HG02885 (cell line): ENCODE measurements at regions not wholly inside any gene's neighbourhood (a gene's known extent, or its start where the extent isn't known, plus 50 kb on each side); places are given as distances from the start of the nearest gene placed in this dataset.
A peak's percentile ranks its signal among the peaks of the same experiment; 100 is the strongest.

Source experiments
- ATAC-seq: cut with Tn5 transposase; IDR thresholded peaks from one replicate; pipeline ENCODE4 v1.9.1; 2021; ENCODE audit warnings: mild to moderate bottlenecking; ENCODE audit not compliant: unreplicated experiment, poor library complexity

GRCh38 chr10:44306147-44306710 is 78.7 kb downstream of the CXCL12 start:
- ATAC-seq = no peak

GRCh38 chr10:44301781-44302355 is 83.0 kb downstream of the CXCL12 start:
- ATAC-seq = no peak

GRCh38 chr10:44300666-44301649 is 83.9 kb downstream of the CXCL12 start:
- peak; percentile 90 for ATAC-seq

- no peak for ATAC-seq
Measured at GRCh38 chr10:44298713-44299112, 86.2 kb downstream of the CXCL12 start.

GRCh38 chr10:44297963-44298362 is 86.9 kb downstream of the CXCL12 start:
- ATAC-seq = no peak

GRCh38 chr10:44295644-44296241 is 89.2 kb downstream of the CXCL12 start:
- no peak for ATAC-seq

- no peak for ATAC-seq
Measured at GRCh38 chr10:44294726-44295412, 90.0 kb downstream of the CXCL12 start.

GRCh38 chr10:44293842-44294241 is 91.1 kb downstream of the CXCL12 start:
- ATAC-seq = no peak

GRCh38 chr10:44293306-44293778 is 91.6 kb downstream of the CXCL12 start:
- ATAC-seq = peak; percentile 63

GRCh38 chr10:44292390-44293002 is 92.4 kb downstream of the CXCL12 start:
- no peak for ATAC-seq

- no peak for ATAC-seq
Measured at GRCh38 chr10:44291091-44291490, 93.8 kb downstream of the CXCL12 start.

GRCh38 chr10:44289125-44289524 is 95.8 kb downstream of the CXCL12 start:
- no peak for ATAC-seq

- no peak for ATAC-seq
Measured at GRCh38 chr10:44287408-44287807, 97.5 kb downstream of the CXCL12 start.

GRCh38 chr10:44284198-44285084 is 100.5 kb downstream of the CXCL12 start:
- no peak for ATAC-seq

GRCh38 chr10:44282626-44283300 is 102.1 kb downstream of the CXCL12 start:
- ATAC-seq = no peak

GRCh38 chr10:44281662-44282061 is 103.2 kb downstream of the CXCL12 start:
- ATAC-seq = no peak

GRCh38 chr10:44281089-44281613 is 103.7 kb downstream of the CXCL12 start:
- ATAC-seq = no peak
